OCI-LY3 (cell line): ENCODE measurements at regions not wholly inside any gene's neighbourhood (a gene's known extent, or its start where the extent isn't known, plus 50 kb on each side); places are given as distances from the start of the nearest gene placed in this dataset.

ENCODE experiments used
- EZH2phosphoT487 ChIP-seq: fragments of 200-600 bp; shearing (Covaris generic); IDR thresholded peaks from 2 replicates; pipeline ENCODE4 v1.6.1; 2018; ENCODE audit warnings: antibody characterized with exemption, mixed run types, low read depth
- TF ChIP-seq, protein P1 (sequence below): fragments of 200-600, 300-600 bp; sonication (generic); IDR thresholded peaks from 2 replicates; pipeline ENCODE4 v1.5.1; 2014; ENCODE audit warnings: antibody characterized with exemption, low read length, low read depth

DNA sequence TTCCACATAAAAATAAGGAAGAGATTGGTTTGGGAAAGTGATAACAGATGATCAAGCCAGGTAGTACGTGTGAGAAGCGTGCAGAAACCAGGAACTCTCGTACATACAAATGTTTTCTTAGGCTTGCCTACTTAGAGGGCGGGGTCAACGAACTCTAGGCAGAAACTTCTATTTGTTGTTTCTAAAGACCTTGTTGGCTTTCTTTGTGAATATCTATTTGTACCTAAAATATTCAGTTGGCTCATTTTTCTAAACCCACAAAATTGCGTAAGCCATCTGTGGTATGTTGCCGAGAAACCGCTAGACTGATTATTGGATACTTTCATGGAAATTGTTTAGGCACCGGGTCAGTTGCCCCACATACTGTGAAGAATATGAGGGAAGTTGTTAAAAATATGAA is 458.5 kb downstream of the MAT2B start:
- TF ChIP-seq, protein P1, sequence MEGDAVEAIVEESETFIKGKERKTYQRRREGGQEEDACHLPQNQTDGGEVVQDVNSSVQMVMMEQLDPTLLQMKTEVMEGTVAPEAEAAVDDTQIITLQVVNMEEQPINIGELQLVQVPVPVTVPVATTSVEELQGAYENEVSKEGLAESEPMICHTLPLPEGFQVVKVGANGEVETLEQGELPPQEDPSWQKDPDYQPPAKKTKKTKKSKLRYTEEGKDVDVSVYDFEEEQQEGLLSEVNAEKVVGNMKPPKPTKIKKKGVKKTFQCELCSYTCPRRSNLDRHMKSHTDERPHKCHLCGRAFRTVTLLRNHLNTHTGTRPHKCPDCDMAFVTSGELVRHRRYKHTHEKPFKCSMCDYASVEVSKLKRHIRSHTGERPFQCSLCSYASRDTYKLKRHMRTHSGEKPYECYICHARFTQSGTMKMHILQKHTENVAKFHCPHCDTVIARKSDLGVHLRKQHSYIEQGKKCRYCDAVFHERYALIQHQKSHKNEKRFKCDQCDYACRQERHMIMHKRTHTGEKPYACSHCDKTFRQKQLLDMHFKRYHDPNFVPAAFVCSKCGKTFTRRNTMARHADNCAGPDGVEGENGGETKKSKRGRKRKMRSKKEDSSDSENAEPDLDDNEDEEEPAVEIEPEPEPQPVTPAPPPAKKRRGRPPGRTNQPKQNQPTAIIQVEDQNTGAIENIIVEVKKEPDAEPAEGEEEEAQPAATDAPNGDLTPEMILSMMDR: no peak
- TF ChIP-seq EZH2phosphoT487: no peak
